ENCODE measurements at regions not wholly inside any gene's neighbourhood (a gene's known extent, or its start where the extent isn't known, plus 50 kb on each side); places are given as distances from the start of the nearest gene placed in this dataset.

DNA sequence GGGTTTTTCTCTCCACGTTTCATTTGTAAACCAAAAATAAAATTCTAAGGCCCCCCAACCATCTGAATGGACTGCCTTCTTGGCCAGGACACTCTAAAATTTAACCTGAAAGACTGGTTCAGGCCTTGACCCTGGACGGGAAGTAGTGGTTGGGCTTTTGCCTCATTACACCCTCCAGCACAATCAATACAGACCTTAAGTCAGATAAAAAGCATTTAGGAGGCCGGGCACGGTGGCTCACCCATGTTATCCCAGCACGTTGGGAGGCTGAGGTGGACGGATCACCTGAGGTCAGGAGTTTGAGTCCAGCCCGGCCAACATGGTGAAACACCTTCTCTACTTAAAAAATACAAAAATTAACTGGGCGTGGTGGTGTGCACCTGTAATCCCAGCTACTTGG is 91.6 kb upstream of the PPP1R26 start:
- no peak overlapping the region for H2AFZ ChIP-seq (ENCODE audit: low read depth)
- peaks cover 20% of the 10 kb centered on the region; the same call in 1 of the 2 replicates for H3K27me3 ChIP-seq (ENCODE audit: insufficient read depth, low read depth)
- H3K4me1 ChIP-seq (ENCODE audit: low read depth, poor library complexity, severe bottlenecking) = no peaks in the 10 kb centered on the region
- H3K4me3 ChIP-seq (IDR thresholded peaks at IDR 0.05; ENCODE audit: insufficient read depth, low read depth, low read length) = no peak overlapping the region
- TF ChIP-seq, protein P1, sequence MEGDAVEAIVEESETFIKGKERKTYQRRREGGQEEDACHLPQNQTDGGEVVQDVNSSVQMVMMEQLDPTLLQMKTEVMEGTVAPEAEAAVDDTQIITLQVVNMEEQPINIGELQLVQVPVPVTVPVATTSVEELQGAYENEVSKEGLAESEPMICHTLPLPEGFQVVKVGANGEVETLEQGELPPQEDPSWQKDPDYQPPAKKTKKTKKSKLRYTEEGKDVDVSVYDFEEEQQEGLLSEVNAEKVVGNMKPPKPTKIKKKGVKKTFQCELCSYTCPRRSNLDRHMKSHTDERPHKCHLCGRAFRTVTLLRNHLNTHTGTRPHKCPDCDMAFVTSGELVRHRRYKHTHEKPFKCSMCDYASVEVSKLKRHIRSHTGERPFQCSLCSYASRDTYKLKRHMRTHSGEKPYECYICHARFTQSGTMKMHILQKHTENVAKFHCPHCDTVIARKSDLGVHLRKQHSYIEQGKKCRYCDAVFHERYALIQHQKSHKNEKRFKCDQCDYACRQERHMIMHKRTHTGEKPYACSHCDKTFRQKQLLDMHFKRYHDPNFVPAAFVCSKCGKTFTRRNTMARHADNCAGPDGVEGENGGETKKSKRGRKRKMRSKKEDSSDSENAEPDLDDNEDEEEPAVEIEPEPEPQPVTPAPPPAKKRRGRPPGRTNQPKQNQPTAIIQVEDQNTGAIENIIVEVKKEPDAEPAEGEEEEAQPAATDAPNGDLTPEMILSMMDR (conservative IDR thresholded peaks at IDR 0.05; ENCODE audit: low read depth, low read length) = no peak
- H3K27ac ChIP-seq = no peak overlapping the region
- H3K4me2 ChIP-seq = no peak overlapping the region
- no peaks in the 10 kb centered on the region for H4K20me1 ChIP-seq (ENCODE audit: insufficient read depth)
- no peaks in the 10 kb centered on the region for H3K36me3 ChIP-seq (ENCODE audit: insufficient read depth)
- H3K9ac ChIP-seq = no peak overlapping the region
- no peaks in the 10 kb centered on the region for H3K79me2 ChIP-seq (ENCODE audit: insufficient read depth, low read depth)

DNA sequence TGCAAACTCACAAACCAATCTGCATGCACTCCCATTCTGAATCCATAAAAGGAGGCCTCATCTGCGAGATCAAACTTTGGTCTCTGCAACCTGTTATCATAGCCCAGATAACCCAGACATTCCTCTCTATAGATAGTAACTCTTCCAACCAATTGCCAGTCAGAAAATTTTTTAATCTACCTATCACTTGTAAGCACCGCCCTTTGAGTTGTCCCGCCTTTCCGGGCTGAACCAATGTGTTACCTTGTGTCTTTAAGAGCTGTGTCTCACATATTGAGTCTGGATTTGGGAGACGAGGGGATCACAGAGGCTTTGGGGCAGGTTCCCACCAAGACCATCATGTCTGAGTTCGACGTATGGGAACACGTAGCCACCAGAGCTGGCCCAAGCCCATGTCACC is 91.1 kb upstream of the PPP1R26 start:
- peaks cover 17% of the 10 kb centered on the region; the same call in 1 of the 2 replicates for H3K27me3 ChIP-seq (ENCODE audit: insufficient read depth, low read depth)
- TF ChIP-seq, protein P1 (conservative IDR thresholded peaks at IDR 0.05; ENCODE audit: low read depth, low read length) = no peak
- H3K4me1 ChIP-seq (ENCODE audit: low read depth, poor library complexity, severe bottlenecking) = no peaks in the 10 kb centered on the region

GRCh38 chr9:135391759-135392158 is 87.8 kb upstream of the PPP1R26 start:
- no peak overlapping the region for H3K4me3 ChIP-seq (IDR thresholded peaks at IDR 0.05; ENCODE audit: insufficient read depth, low read depth, low read length)
- no peak overlapping the region for H3K4me2 ChIP-seq
- H4K20me1 ChIP-seq (ENCODE audit: insufficient read depth) = no peaks in the 10 kb centered on the region
- no peak overlapping the region for H2AFZ ChIP-seq (ENCODE audit: low read depth)
- no peaks in the 10 kb centered on the region for H3K36me3 ChIP-seq (ENCODE audit: insufficient read depth)
- H3K27me3 ChIP-seq (ENCODE audit: insufficient read depth, low read depth) = peaks cover 9% of the 10 kb centered on the region; the same call in 1 of the 2 replicates
- no peak overlapping the region for H3K9ac ChIP-seq
- no peaks in the 10 kb centered on the region for H3K79me2 ChIP-seq (ENCODE audit: insufficient read depth, low read depth)
- TF ChIP-seq, protein P1 (conservative IDR thresholded peaks at IDR 0.05; ENCODE audit: low read depth, low read length) = no peak
- H3K4me1 ChIP-seq (ENCODE audit: low read depth, poor library complexity, severe bottlenecking) = no peaks in the 10 kb centered on the region
- no peak overlapping the region for H3K27ac ChIP-seq

More for the DNA sequence above, 91.1 kb upstream of the PPP1R26 start:
- no peak overlapping the region for H2AFZ ChIP-seq (ENCODE audit: low read depth)
- H3K27ac ChIP-seq = no peak overlapping the region
- no peak overlapping the region for H3K4me2 ChIP-seq
- no peak overlapping the region for H3K9ac ChIP-seq
- no peak overlapping the region for H3K4me3 ChIP-seq (IDR thresholded peaks at IDR 0.05; ENCODE audit: insufficient read depth, low read depth, low read length)
- no peaks in the 10 kb centered on the region for H4K20me1 ChIP-seq (ENCODE audit: insufficient read depth)
- H3K79me2 ChIP-seq (ENCODE audit: insufficient read depth, low read depth) = no peaks in the 10 kb centered on the region
- no peaks in the 10 kb centered on the region for H3K36me3 ChIP-seq (ENCODE audit: insufficient read depth)

GRCh38 chr9:135392511-135392910 is 87.1 kb upstream of the PPP1R26 start:
- Histone ChIP-seq H3K4me2 (no peak overlapping the region), H3K79me2 (ENCODE audit: insufficient read depth, low read depth) (no peaks in the 10 kb centered on the region), H3K27ac (no peak overlapping the region), H3K4me3 (IDR thresholded peaks at IDR 0.05; ENCODE audit: insufficient read depth, low read depth, low read length) (no peak overlapping the region), H4K20me1 (ENCODE audit: insufficient read depth) (no peaks in the 10 kb centered on the region), H3K4me1 (ENCODE audit: low read depth, poor library complexity, severe bottlenecking) (no peaks in the 10 kb centered on the region), H3K27me3 (ENCODE audit: insufficient read depth, low read depth) (peaks cover 6% of the 10 kb centered on the region; the same call in 1 of the 2 replicates), H3K9ac (no peak overlapping the region), H3K36me3 (ENCODE audit: insufficient read depth) (no peaks in the 10 kb centered on the region), H2AFZ (ENCODE audit: low read depth) (no peak overlapping the region)
- TF ChIP-seq, protein P1 (conservative IDR thresholded peaks at IDR 0.05; ENCODE audit: low read depth, low read length) = no peak
